ENCODE measurements at regions not wholly inside any gene's neighbourhood (a gene's known extent, or its start where the extent isn't known, plus 50 kb on each side); places are given as distances from the start of the nearest gene placed in this dataset.
A peak's percentile ranks its signal among the peaks of the same experiment; 100 is the strongest.

DNA sequence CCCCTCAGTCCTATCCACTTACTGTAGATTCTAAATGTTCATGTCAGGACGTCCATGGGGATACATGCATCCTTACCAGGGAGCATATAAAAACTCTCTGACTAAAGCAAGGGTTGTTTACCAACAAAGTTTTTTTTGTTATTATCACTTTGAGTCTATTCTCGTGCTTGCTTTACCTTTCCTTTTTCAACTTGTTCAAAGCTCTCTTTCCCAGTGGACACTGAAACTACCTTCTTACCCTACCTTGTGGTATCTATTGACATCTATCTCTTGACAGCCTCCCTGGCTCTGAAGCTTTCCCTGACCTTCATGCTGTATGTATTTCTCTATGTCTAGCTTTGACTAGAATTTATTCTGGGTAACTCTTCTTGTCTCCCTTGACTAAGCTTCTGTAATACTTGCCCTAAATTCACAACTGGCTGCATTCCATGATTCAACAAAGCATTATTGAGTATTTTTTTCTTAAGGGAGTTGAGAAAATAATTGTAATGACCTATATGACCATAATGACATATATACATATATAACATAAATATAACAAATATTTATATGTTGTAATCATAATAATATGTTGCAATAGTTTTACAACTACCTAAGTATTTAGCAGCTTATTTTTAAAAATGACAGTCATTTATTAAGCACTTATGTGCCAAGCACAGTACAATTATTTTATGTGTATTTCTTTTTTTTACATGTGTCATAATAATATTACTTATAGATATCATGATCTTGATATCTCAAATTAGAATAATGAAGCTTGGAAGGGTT lies 403.4 kb upstream of the SPRY2 start:
- no peak overlapping the region for H3K27ac ChIP-seq (replicated peaks)
- no peak overlapping the region for H3K4me3 ChIP-seq (replicated peaks; ENCODE audit: insufficient read depth, low read length)
- DNase-seq (ENCODE audit: low read depth in 1 of 2, low spot score in 1 of 2), result no peak
- TF ChIP-seq REST (IDR thresholded peaks at IDR 0.05; ENCODE audit: insufficient replicate concordance, low read depth), result no peak
- no peaks in the 10 kb centered on the region for H3K27me3 ChIP-seq (ENCODE audit: insufficient read depth, poor library complexity, severe bottlenecking)

GRCh38 chr13:80742033-80742432 lies 401.1 kb upstream of the SPRY2 start:
- no peaks in the 10 kb centered on the region for H3K27me3 ChIP-seq (ENCODE audit: insufficient read depth, poor library complexity, severe bottlenecking)
- no peak overlapping the region for H3K27ac ChIP-seq (replicated peaks)
- DNase-seq (ENCODE audit: low read depth in 1 of 2, low spot score in 1 of 2), result no peak
- H3K4me3 ChIP-seq (replicated peaks; ENCODE audit: insufficient read depth, low read length), result no peak overlapping the region
- TF ChIP-seq CTCF (IDR thresholded peaks at IDR 0.05; ENCODE audit: insufficient read depth, low read length) (no peak), GABPA (IDR thresholded peaks at IDR 0.05; ENCODE audit: low read depth) (no peak), SPI1 (IDR thresholded peaks at IDR 0.05; ENCODE audit: borderline replicate concordance, low read depth) (peak; percentile 71), POLR2AphosphoS5 (IDR thresholded peaks at IDR 0.05; ENCODE audit: low read depth) (no peak), REST (IDR thresholded peaks at IDR 0.05; ENCODE audit: insufficient replicate concordance, low read depth) (no peak)

GRCh38 chr13:80740071-80740470 lies 399.1 kb upstream of the SPRY2 start:
- no peak for TF ChIP-seq REST (IDR thresholded peaks at IDR 0.05; ENCODE audit: insufficient replicate concordance, low read depth)
- no peak for TF ChIP-seq SPI1 (IDR thresholded peaks at IDR 0.05; ENCODE audit: borderline replicate concordance, low read depth)
- no peak for TF ChIP-seq GABPA (IDR thresholded peaks at IDR 0.05; ENCODE audit: low read depth)
- TF ChIP-seq CTCF (IDR thresholded peaks at IDR 0.05; ENCODE audit: insufficient read depth, low read length), result no peak
- no peak for TF ChIP-seq POLR2AphosphoS5 (IDR thresholded peaks at IDR 0.05; ENCODE audit: low read depth)

More at GRCh38 chr13:80740071-80740470, 399.1 kb upstream of the SPRY2 start:
- no peak for DNase-seq (ENCODE audit: low read depth in 1 of 2, low spot score in 1 of 2)
- H3K4me3 ChIP-seq (replicated peaks; ENCODE audit: insufficient read depth, low read length), result no peak overlapping the region
- H3K27ac ChIP-seq (replicated peaks), result no peak overlapping the region
- H3K27me3 ChIP-seq (ENCODE audit: insufficient read depth, poor library complexity, severe bottlenecking), result no peaks in the 10 kb centered on the region

All from HL-60 (cell line).